Muscle of arm (tissue), 1 donor: ENCODE measurements at regions not wholly inside any gene's neighbourhood (a gene's known extent, or its start where the extent isn't known, plus 50 kb on each side); places are given as distances from the start of the nearest gene placed in this dataset.

Source experiments
- DNase-seq: peaks from one replicate; pipeline ENCODE4 v3.0.0-alpha.2; 2013

- DNase-seq = peak; percentile 78
These were observed 178.1 kb upstream of the ALG10B start for GRCh38 chr12:38138225-38139221.

- DNase-seq = no peak
These were observed 177.1 kb upstream of the ALG10B start for GRCh38 chr12:38139456-38139855.

GRCh38 chr12:38141239-38141638, 175.3 kb upstream of the ALG10B start:
- DNase-seq = no peak

- DNase-seq = no peak
These were observed 174.7 kb upstream of the ALG10B start for GRCh38 chr12:38141861-38142260.

GRCh38 chr12:38142974-38143373, 173.6 kb upstream of the ALG10B start:
- DNase-seq = no peak

GRCh38 chr12:38144049-38144448, 172.5 kb upstream of the ALG10B start:
- no peak for DNase-seq

- DNase-seq = no peak
These were observed 171.8 kb upstream of the ALG10B start for GRCh38 chr12:38144601-38145436.

- DNase-seq = no peak
These were observed 167.0 kb upstream of the ALG10B start for GRCh38 chr12:38149395-38150073.

- no peak for DNase-seq
These were observed 164.4 kb upstream of the ALG10B start for GRCh38 chr12:38151991-38152700.

GRCh38 chr12:38152816-38153736, 163.5 kb upstream of the ALG10B start:
- DNase-seq = no peak

GRCh38 chr12:38153737-38154061, 162.9 kb upstream of the ALG10B start:
- DNase-seq = no peak

- DNase-seq = no peak
These were observed 162.2 kb upstream of the ALG10B start for GRCh38 chr12:38154096-38155019.

GRCh38 chr12:38155020-38155395, 161.6 kb upstream of the ALG10B start:
- DNase-seq = no peak

- DNase-seq = no peak
These were observed 160.8 kb upstream of the ALG10B start for GRCh38 chr12:38155526-38156496.

- DNase-seq = no peak
These were observed 159.9 kb upstream of the ALG10B start for GRCh38 chr12:38156497-38157245.

- DNase-seq = no peak
These were observed 159.2 kb upstream of the ALG10B start for GRCh38 chr12:38157274-38157932.

- DNase-seq = no peak
These were observed 158.6 kb upstream of the ALG10B start for GRCh38 chr12:38157933-38158401.
